Mucosa of descending colon (tissue), 3 donors: ENCODE measurements at regions not wholly inside any gene's neighbourhood (a gene's known extent, or its start where the extent isn't known, plus 50 kb on each side); places are given as distances from the start of the nearest gene placed in this dataset.

Experiments
- ATAC-seq: fragments of 200-7000 bp; cut with Tn5 transposase; one replicate; pipeline ENCODE4 v1.9.1; 2020; ENCODE audit warnings: mild to moderate bottlenecking, moderate library complexity
- DNase-seq, 3 donors: peaks; one replicate each; pipeline ENCODE4 v3.0.0-alpha.2; 2020
- H3K36me3 ChIP-seq: fragments of 200-600 bp; one replicate; pipeline ENCODE4 v1.8.0; 2021; ENCODE audit warnings: low read depth, mild to moderate bottlenecking
- H3K4me1 ChIP-seq: fragments of 200-600 bp; one replicate; pipeline ENCODE4 v1.8.0; 2021; ENCODE audit warnings: low read depth, mild to moderate bottlenecking
- H3K4me3 ChIP-seq: fragments of 200-600 bp; one replicate; pipeline ENCODE4 v1.8.0; 2021; ENCODE audit warnings: mild to moderate bottlenecking
- H3K9me3 ChIP-seq: fragments of 200-600 bp; one replicate; pipeline ENCODE4 v1.8.0; 2021; ENCODE audit warnings: mild to moderate bottlenecking
- CTCF ChIP-seq: fragments of 200-600 bp; IDR thresholded peaks from one replicate; pipeline ENCODE4 v1.8.0; 2022; ENCODE audit warnings: antibody characterized with exemption, mild to moderate bottlenecking
- intact Hi-C, 2 donors: fragments of 100-400 bp; cut with DNase I in 1 of 2; cut with micrococcal nuclease in 1 of 2; formaldehyde crosslinking; loops; one replicate each; pipeline versions ENCODE4 v1.11.0 to v1.11.1; 2022; cut with DNase I, micrococcal nuclease
- donor health status: DM: no; HTN: no; CAD: no; lungs with moderate emphysema.
- donor health status: DM: no; HTN: no; CAD: no.
- donor health status: DM: no; HTN: yes; CAD: no.

- intact Hi-C loops = no loop called here
- Histone ChIP-seq H3K9me3 (no peaks in the 10 kb centered on the region), H3K4me3 (no peak overlapping the region), H3K36me3 (no peaks in the 10 kb centered on the region), H3K4me1 (no peaks in the 10 kb centered on the region)
- no peak for TF ChIP-seq CTCF
- ATAC-seq = no peak
- no peak for DNase-seq
Measured at GRCh38 chr11:92709329-92709728, 260.1 kb upstream of the MTNR1B start.

GRCh38 chr11:92711926-92712325, 257.5 kb upstream of the MTNR1B start:
- Histone ChIP-seq H3K36me3 (no peaks in the 10 kb centered on the region), H3K4me1 (no peaks in the 10 kb centered on the region), H3K4me3 (no peak overlapping the region), H3K9me3 (no peaks in the 10 kb centered on the region)
- ATAC-seq (no peak), DNase-seq (no peak)
- intact Hi-C loops = no loop called here
- TF ChIP-seq CTCF = no peak

GRCh38 chr11:92714111-92714510, 255.3 kb upstream of the MTNR1B start:
- no peaks in the 10 kb centered on the region for H3K9me3 ChIP-seq
- no peak for TF ChIP-seq CTCF
- H3K4me1 ChIP-seq = no peaks in the 10 kb centered on the region
- intact Hi-C loops = no loop called here
- no peak overlapping the region for H3K4me3 ChIP-seq
- no peak for ATAC-seq
- no peak for DNase-seq
- H3K36me3 ChIP-seq = no peaks in the 10 kb centered on the region

GRCh38 chr11:92717240-92717639, 252.2 kb upstream of the MTNR1B start:
- H3K9me3 ChIP-seq = no peaks in the 10 kb centered on the region
- no peak for DNase-seq
- intact Hi-C loops = no loop called here
- no peak overlapping the region for H3K4me3 ChIP-seq
- H3K4me1 ChIP-seq = no peaks in the 10 kb centered on the region
- no peak for ATAC-seq
- H3K36me3 ChIP-seq = no peaks in the 10 kb centered on the region
- TF ChIP-seq CTCF = no peak

GRCh38 chr11:92720385-92720784, 249.1 kb upstream of the MTNR1B start:
- no peak for DNase-seq
- H3K36me3 ChIP-seq = no peaks in the 10 kb centered on the region
- no peaks in the 10 kb centered on the region for H3K4me1 ChIP-seq
- H3K4me3 ChIP-seq = no peak overlapping the region
- ATAC-seq = no peak
- H3K9me3 ChIP-seq = no peaks in the 10 kb centered on the region
- intact Hi-C loops = no loop called here
- no peak for TF ChIP-seq CTCF

- Histone ChIP-seq H3K4me1 (no peaks in the 10 kb centered on the region), H3K9me3 (no peaks in the 10 kb centered on the region), H3K36me3 (no peaks in the 10 kb centered on the region), H3K4me3 (no peak overlapping the region)
- intact Hi-C loops = no loop called here
- DNase-seq (no peak), ATAC-seq (no peak)
- no peak for TF ChIP-seq CTCF
Measured at GRCh38 chr11:92725352-92725751, 244.1 kb upstream of the MTNR1B start.
